Nephron progenitor cell (in vitro differentiated cells): ENCODE measurements at regions not wholly inside any gene's neighbourhood (a gene's known extent, or its start where the extent isn't known, plus 50 kb on each side); places are given as distances from the start of the nearest gene placed in this dataset.
"Not testable (repeated sequence)": the region's sequence is repeated elsewhere in the genome, so short reads cannot be mapped to it uniquely, and the experiment has no call there.

Source experiments
- DNase-seq: peaks from one replicate; pipeline ENCODE4 v3.0.0; 2021
- H3K27ac Mint-ChIP-seq: 2 replicates; pipeline ENCODE4 v1.8.0; 2021; ENCODE audit warnings: mild to moderate bottlenecking, moderate library complexity, mixed read lengths
- H3K27me3 Mint-ChIP-seq: 2 replicates; pipeline ENCODE4 v1.8.0; 2021; ENCODE audit warnings: mild to moderate bottlenecking, low read depth, mixed read lengths; ENCODE audit not compliant: poor library complexity
- H3K36me3 Mint-ChIP-seq: 2 replicates; pipeline ENCODE4 v1.8.0; 2021; ENCODE audit warnings: low read depth, mixed read lengths
- H3K4me1 Mint-ChIP-seq: 2 replicates; pipeline ENCODE4 v1.8.0; 2021; ENCODE audit warnings: mixed read lengths
- H3K4me3 Mint-ChIP-seq: 2 replicates; pipeline ENCODE4 v1.8.0; 2021; ENCODE audit warnings: mild to moderate bottlenecking, moderate library complexity, mixed read lengths
- H3K9me3 Mint-ChIP-seq: 2 replicates; pipeline ENCODE4 v1.8.0; 2021; ENCODE audit warnings: mild to moderate bottlenecking, moderate library complexity, mixed read lengths
- CTCF ChIP-seq: fragments of 200-600 bp; sonication (generic); IDR thresholded peaks from 2 replicates; pipeline ENCODE4 v1.5.0; 2021; ENCODE audit warnings: antibody characterized with exemption

DNA sequence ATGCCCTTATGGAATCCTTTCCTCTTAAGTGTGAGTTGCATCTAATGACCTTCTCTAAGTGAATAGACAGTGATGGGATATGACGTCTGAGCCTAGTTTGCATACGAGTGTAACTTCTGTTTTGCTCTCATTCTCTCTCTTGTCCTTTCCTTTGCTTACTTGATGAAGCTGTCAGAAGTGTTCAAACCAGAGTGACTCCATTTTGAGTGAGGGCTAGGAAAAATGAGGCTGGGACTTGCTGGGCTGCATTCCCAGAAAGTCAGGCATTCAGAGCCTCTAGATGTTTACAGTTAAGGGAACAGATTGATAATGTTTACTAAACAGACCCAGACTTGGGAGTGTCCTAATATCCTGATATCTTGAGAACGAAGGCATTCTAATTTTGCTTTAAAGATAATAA is 311.2 kb upstream of the SOX4 start:
- not testable (repeated sequence) for H3K27ac Mint-ChIP-seq, H3K36me3 Mint-ChIP-seq, H3K27me3 Mint-ChIP-seq, DNase-seq, H3K4me3 Mint-ChIP-seq
- Mint-ChIP-seq H3K4me1 (peaks cover 40% of the 10 kb centered on the region), H3K9me3 (peaks cover 12% of the 10 kb centered on the region)

DNA sequence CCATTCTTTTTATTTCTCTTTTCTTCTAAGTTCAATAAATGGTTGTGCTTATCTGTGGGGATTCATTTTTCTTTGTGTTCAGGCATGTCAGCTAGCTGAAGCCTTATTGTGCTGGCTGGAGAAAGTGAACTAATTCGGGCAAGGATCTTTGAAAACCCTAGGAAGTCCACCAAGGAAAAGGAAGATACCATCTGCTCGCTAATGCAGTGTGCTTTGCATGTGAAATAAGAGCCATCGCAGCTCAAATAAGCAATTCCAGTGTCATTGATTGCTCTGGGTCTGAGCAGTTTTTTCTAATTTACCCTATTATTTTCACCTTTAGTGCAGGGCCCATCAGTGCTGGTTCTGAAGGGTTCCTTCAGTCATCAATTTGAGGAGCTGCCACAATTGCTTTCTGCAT is 309.4 kb upstream of the SOX4 start:
- peaks cover 23% of the 10 kb centered on the region for H3K4me1 Mint-ChIP-seq
- DNase-seq = no peak
- no peak overlapping the region for H3K27ac Mint-ChIP-seq
- H3K36me3 Mint-ChIP-seq = no peaks in the 10 kb centered on the region
- peaks cover 12% of the 10 kb centered on the region for H3K9me3 Mint-ChIP-seq
- H3K27me3 Mint-ChIP-seq = peaks cover 6% of the 10 kb centered on the region
- TF ChIP-seq CTCF = no peak
- H3K4me3 Mint-ChIP-seq = no peak overlapping the region

DNA sequence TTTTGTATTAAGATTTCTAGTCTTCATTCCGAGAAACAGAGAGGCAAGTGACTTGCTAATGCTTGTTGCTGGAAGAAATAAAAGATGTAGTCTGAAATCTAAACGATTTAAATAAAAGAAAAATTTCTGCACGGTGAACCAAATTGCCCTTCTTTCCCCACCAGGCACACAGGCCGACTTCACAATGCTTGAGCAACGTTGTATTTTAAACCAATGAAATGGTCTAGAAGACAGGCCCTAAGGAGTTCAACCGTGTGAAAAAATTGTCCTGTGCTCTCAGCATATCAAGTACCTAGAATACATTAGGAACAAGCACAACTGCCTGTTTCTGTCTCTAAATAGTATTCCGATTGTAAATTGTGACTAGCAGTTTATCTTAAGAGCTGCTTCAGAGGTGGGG is 308.8 kb upstream of the SOX4 start:
- H3K4me1 Mint-ChIP-seq = peaks cover 18% of the 10 kb centered on the region
- peaks cover 6% of the 10 kb centered on the region for H3K27me3 Mint-ChIP-seq
- peaks cover 12% of the 10 kb centered on the region for H3K9me3 Mint-ChIP-seq
- H3K27ac Mint-ChIP-seq = peak overlapping the region; percentile 9
- H3K36me3 Mint-ChIP-seq = no peaks in the 10 kb centered on the region
- no peak for DNase-seq
- no peak for TF ChIP-seq CTCF
- no peak overlapping the region for H3K4me3 Mint-ChIP-seq

DNA sequence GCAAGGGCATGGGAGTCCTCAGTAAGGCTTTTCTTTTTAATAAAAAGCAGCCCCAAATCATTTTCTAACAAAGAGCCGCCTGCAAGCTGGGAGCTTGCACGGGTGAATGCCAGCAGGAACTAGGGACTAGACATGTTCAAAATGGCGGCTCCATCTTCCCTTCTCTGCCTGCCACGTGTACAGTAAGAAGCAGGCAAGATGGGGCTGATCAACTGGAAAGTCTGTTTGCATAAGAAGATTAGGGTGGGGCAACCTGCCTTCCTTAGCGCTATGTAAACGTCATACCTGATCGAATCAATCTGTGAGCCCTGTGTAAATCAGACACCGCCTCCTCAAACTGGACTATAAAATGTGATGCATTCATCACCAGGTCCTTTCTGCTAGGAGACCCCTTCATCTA is 299.4 kb upstream of the SOX4 start:
- TF ChIP-seq CTCF = no peak
- Mint-ChIP-seq H3K4me1 (peaks cover 34% of the 10 kb centered on the region), H3K27ac (no peak overlapping the region), H3K9me3 (no peaks in the 10 kb centered on the region), H3K4me3 (no peak overlapping the region), H3K36me3 (no peaks in the 10 kb centered on the region), H3K27me3 (no peaks in the 10 kb centered on the region)
- DNase-seq = no peak

DNA sequence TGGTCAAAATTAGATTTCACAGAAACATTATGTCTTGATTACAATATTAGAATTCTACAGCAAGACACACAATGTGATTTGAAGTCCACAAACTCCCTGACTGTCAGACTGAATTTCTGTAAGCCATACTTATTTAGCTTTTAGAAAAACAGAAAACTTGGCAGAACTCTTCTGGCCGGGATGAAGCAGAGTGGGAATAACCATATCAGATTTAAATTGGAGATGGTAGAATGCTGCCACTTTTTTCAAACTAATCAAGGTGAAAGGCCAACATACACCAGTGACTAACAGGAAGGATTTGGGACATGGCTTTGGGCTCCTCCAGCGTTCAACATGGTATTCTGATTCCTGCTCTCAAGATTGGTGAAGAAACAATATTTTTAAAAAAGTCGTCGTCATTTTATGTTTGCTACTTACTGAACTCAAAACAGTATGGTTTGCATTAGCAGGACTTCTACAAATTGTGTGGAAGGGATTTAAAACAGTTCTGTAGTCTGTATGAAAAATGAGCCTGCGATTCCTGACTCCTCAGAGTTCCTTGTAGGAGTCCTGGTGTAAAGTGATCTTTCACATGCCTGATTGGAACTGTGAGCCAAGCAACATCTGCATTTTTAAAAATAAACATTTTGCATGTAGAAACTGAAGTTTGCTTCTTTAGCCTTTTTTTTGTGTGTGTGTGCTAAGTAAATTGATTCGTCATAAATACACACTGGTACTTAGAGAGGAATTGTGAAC is 297.9 kb upstream of the SOX4 start:
- Mint-ChIP-seq H3K27ac (no peak overlapping the region), H3K9me3 (peaks cover 12% of the 10 kb centered on the region), H3K4me3 (no peak overlapping the region), H3K4me1 (peaks cover 34% of the 10 kb centered on the region), H3K27me3 (no peaks in the 10 kb centered on the region), H3K36me3 (no peaks in the 10 kb centered on the region)
- no peak for DNase-seq
- no peak for TF ChIP-seq CTCF

- no peak for TF ChIP-seq CTCF
- Mint-ChIP-seq H3K27me3 (no peaks in the 10 kb centered on the region), H3K36me3 (no peaks in the 10 kb centered on the region), H3K4me3 (no peak overlapping the region), H3K9me3 (peaks cover 30% of the 10 kb centered on the region), H3K4me1 (peaks cover 34% of the 10 kb centered on the region), H3K27ac (no peak overlapping the region)
- no peak for DNase-seq
Observed at GRCh38 chr6:21297665-21298064, 295.9 kb upstream of the SOX4 start.
